Psoas muscle (tissue), 7 donors: ENCODE measurements at regions not wholly inside any gene's neighbourhood (a gene's known extent, or its start where the extent isn't known, plus 50 kb on each side); places are given as distances from the start of the nearest gene placed in this dataset.

ENCODE experiments used
- ATAC-seq, 4 donors: fragments of 200-7000 bp; cut with Tn5 transposase; one replicate each; pipeline ENCODE4 v1.9.1; 2020; ENCODE audit warnings: moderate library complexity in 3 of 4, mild to moderate bottlenecking in 2 of 4
- DNase-seq, 2 donors: peaks; one replicate each; pipeline ENCODE4 v3.0.0-alpha.2; 2020
- H3K27ac ChIP-seq: fragments of 200-600 bp; one replicate; pipeline ENCODE4 v1.8.0; 2022
- H3K27me3 ChIP-seq, 3 donors: fragments of 200-600 bp in 1 of 3; one replicate each; pipeline versions ENCODE4 v1.6.1 to v1.8.0; 2013 to 2022; ENCODE audit warnings: low read length in 2 of 3, mild to moderate bottlenecking in 2 of 3, moderate library complexity in 1 of 3; ENCODE audit not compliant: insufficient read depth in 3 of 3
- H3K36me3 ChIP-seq, 2 donors: fragments of 200-600 bp in 1 of 2; one replicate each; pipeline versions ENCODE4 v1.6.1 to v1.8.0; 2013 to 2022; ENCODE audit warnings: low read depth in 1 of 2, mild to moderate bottlenecking in 1 of 2, moderate library complexity in 1 of 2; ENCODE audit not compliant: insufficient read depth in 1 of 2
- H3K4me1 ChIP-seq: fragments of 200-600 bp; one replicate; pipeline ENCODE4 v1.8.0; 2022
- H3K4me3 ChIP-seq: fragments of 200-600 bp; one replicate; pipeline ENCODE4 v1.8.0; 2022; ENCODE audit warnings: mild to moderate bottlenecking
- H3K9me3 ChIP-seq: fragments of 200-600 bp; one replicate; pipeline ENCODE4 v1.8.0; 2022
- WGBS, 3 donors: extraction: QIAGEN DNeasy Blood & Tissue Kit; methylation state at CpG; one replicate each; pipeline versions ENCODE4 v1.1.6 to v1.1.7; 2013; 5-methylcytosine and 5-hydroxymethylcytosine counted together
- intact Hi-C, 2 donors: fragments of 100-400 bp; cut with DNase I; formaldehyde crosslinking; loops; one replicate each; pipeline versions ENCODE4 v1.11.0 to v1.14.2; 2022
- TF ChIP-seq, protein P1 (sequence below): fragments of 200-600 bp; IDR thresholded peaks from one replicate; pipeline ENCODE4 v1.8.0; 2022; ENCODE audit warnings: antibody characterized with exemption
- donor health status: healthy with polysubstance abuse.
- donor health status: DM: no; HTN: no; CAD: no; lungs with moderate emphysema.
- donor health status: Bipolar disorder and iron deficiency.
- donor health status: healthy.
- donor health status: DM: yes; HTN: yes; CAD: no.
- donor health status: DM: no; HTN: no; CAD: no.
- donor health status: DM: yes; HTN: yes; CAD: no.

DNA sequence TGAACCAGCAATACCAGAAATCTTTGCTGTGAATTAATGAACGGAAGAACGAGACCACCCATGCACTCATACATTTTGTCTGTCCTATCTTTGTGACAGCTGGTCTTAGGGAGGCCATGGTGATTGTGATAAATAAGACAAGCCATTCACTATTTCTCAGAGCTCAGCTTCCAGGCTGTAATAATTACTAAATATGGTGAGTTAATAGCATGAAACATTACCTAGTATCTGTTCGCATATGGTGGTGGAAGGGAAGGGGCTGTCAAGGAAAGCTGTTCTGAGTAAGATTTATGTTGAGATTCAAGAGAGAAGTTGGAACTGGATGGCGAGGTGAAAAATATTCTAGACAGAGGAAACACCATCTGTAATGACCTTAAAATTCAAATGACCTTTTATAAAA lies 719.0 kb upstream of the ZNF385D start:
- Histone ChIP-seq H3K4me1 (no peaks in the 10 kb centered on the region), H3K4me3 (no peak overlapping the region), H3K36me3 (no peaks in the 10 kb centered on the region), H3K27me3 (no peaks in the 10 kb centered on the region), H3K27ac (no peak overlapping the region), H3K9me3 (no peaks in the 10 kb centered on the region)
- intact Hi-C loops = no loop called here
- WGBS, 3 donors = 65 to 75% (median 67%) methylated on average over 4 of the region's 4 CpGs
- ATAC-seq = no peak
- TF ChIP-seq, protein P1, sequence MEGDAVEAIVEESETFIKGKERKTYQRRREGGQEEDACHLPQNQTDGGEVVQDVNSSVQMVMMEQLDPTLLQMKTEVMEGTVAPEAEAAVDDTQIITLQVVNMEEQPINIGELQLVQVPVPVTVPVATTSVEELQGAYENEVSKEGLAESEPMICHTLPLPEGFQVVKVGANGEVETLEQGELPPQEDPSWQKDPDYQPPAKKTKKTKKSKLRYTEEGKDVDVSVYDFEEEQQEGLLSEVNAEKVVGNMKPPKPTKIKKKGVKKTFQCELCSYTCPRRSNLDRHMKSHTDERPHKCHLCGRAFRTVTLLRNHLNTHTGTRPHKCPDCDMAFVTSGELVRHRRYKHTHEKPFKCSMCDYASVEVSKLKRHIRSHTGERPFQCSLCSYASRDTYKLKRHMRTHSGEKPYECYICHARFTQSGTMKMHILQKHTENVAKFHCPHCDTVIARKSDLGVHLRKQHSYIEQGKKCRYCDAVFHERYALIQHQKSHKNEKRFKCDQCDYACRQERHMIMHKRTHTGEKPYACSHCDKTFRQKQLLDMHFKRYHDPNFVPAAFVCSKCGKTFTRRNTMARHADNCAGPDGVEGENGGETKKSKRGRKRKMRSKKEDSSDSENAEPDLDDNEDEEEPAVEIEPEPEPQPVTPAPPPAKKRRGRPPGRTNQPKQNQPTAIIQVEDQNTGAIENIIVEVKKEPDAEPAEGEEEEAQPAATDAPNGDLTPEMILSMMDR = no peak
- DNase-seq = no peak

DNA sequence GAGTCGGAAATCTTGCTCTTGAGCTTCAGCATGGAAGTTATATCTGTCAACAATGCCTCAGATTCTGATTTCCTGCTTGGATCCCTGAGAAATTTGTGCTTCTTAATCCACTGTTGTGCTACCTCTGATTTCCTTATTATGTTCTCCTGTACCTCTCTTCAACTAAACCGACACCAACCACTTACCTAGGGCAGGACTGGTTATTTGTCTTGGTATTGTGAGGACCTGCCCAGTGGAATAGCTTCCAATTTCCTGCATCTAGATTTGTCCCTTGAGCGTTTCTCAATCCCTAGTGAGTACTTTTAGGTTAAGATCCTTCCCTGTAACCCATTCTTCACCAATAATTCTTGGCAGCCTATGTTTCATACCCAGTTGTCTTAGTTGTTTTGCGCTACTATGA lies 720.5 kb upstream of the ZNF385D start:
- H3K4me3 ChIP-seq = no peak overlapping the region
- H3K36me3 ChIP-seq = no peaks in the 10 kb centered on the region
- intact Hi-C loops = no loop called here
- no peaks in the 10 kb centered on the region for H3K9me3 ChIP-seq
- H3K27me3 ChIP-seq = no peaks in the 10 kb centered on the region
- H3K27ac ChIP-seq = no peak overlapping the region
- no peak for ATAC-seq
- no peaks in the 10 kb centered on the region for H3K4me1 ChIP-seq
- TF ChIP-seq, protein P1 = no peak
- WGBS, 3 donors = 54 to 68% (median 62%) methylated on average over 4 of the region's 4 CpGs
- no peak for DNase-seq

DNA sequence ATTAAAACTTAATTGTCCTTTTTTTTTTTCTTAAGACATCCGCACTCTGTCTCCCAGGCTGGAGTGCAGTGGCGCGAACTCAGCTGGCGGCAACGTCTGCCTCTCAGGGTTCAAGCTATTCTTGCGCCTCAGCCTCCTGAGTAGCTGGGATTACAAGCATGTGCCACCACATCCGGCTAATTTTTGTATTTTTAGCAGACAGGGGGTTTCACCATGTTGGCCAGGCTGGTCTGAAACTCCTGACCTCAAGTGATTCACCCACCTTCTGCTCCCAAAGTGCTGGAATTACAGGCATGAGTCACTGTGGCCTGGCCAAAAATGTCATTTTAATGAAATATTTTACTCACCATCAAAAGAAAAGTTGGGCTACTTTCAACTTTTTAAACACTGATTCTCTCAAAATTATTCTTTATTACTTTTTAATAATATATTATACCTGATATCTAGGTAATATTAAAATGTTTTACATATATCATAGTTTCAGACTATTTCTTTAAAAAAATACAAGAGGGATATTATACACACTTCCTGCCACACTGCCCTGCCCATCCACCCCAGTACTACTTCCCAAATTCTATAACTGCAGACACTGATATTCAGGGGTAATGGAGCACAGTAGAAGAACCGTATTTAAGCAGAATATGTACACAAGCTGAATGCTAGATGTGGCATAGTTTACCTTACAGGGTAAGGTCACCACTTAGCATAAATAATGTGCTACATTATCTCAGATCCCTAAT lies 723.9 kb upstream of the ZNF385D start:
- intact Hi-C loops = no loop called here
- H3K9me3 ChIP-seq = no peaks in the 10 kb centered on the region
- H3K36me3 ChIP-seq = no peaks in the 10 kb centered on the region
- TF ChIP-seq, protein P1 = no peak
- 86 to 88% (median 87%) methylated on average over 8 of the region's 8 CpGs for WGBS, 3 donors
- H3K27ac ChIP-seq = no peak overlapping the region
- H3K4me1 ChIP-seq = no peaks in the 10 kb centered on the region
- no peaks in the 10 kb centered on the region for H3K27me3 ChIP-seq
- ATAC-seq = no peak
- no peak overlapping the region for H3K4me3 ChIP-seq
- DNase-seq = peak in 1 of 2 donors; percentile 7

DNA sequence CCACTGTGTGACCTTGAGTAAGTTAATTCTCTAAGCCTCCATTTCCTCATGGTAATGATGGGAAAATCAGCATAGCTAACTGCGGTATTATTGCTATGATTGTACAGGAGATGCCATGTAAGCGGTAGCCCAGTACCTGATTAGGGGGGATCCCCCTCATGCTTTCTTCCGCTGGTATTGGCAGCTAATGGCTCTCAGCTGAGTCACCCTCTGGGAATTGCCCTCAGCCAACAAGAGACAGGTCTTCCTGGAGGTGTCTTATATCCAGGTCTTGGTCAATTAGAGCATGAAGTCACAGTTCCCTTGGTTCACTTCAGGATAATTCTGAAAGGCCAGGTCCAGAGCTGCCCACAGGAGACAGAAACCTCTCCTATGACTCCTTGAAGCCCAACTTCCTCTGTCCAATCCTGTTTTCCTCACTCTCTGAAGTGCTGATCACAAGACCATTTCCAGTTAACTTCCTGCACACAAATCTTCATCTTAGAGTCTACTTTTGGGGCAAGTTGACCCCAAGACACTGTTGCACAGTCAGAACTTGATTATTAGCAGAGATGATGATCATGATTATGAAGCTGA lies 724.7 kb upstream of the ZNF385D start:
- Histone ChIP-seq H3K36me3 (no peaks in the 10 kb centered on the region), H3K27ac (no peak overlapping the region), H3K4me3 (no peak overlapping the region), H3K9me3 (no peaks in the 10 kb centered on the region), H3K27me3 (no peaks in the 10 kb centered on the region), H3K4me1 (no peaks in the 10 kb centered on the region)
- ATAC-seq (no peak), DNase-seq (no peak)
- TF ChIP-seq, protein P1 = no peak
- WGBS, 3 donors = 85 to 91% (median 90%) methylated on average over 3 of the region's 3 CpGs
- intact Hi-C loops = no loop called here
